ENCODE measurements at regions not wholly inside any gene's neighbourhood (a gene's known extent, or its start where the extent isn't known, plus 50 kb on each side); places are given as distances from the start of the nearest gene placed in this dataset.
"Not testable (repeated sequence)": the region's sequence is repeated elsewhere in the genome, so short reads cannot be mapped to it uniquely, and the experiment has no call there.

- H3K4me1 Mint-ChIP-seq (ENCODE audit: low read depth in 2 of 2): no peaks in the 10 kb centered on the region
- H3K27me3 Mint-ChIP-seq: no peaks in the 10 kb centered on the region
- DNase-seq: no peak
- H3K4me3 Mint-ChIP-seq: no peak overlapping the region
- H3K36me3 Mint-ChIP-seq (ENCODE audit: insufficient read depth): no peaks in the 10 kb centered on the region
- no peak for ATAC-seq (replicated peaks)
- no peak overlapping the region for H3K27ac Mint-ChIP-seq
- H3K9me3 Mint-ChIP-seq: peaks cover 7 to 12% of the 10 kb centered on the region in 2 donors
These were observed 1052.6 kb downstream of the REEP3 start for GRCh38 chr10:64573623-64574325.

GRCh38 chr10:64574371-64574770 lies 1053.2 kb downstream of the REEP3 start:
- DNase-seq: no peak

GRCh38 chr10:64576497-64576896 lies 1055.3 kb downstream of the REEP3 start:
- DNase-seq (no peak), ATAC-seq (replicated peaks) (no peak)
- Mint-ChIP-seq H3K27ac (no peak overlapping the region), H3K4me3 (no peak overlapping the region), H3K27me3 (no peaks in the 10 kb centered on the region), H3K9me3 (peaks cover 8 to 12% of the 10 kb centered on the region in 2 donors), H3K36me3 (ENCODE audit: insufficient read depth) (no peaks in the 10 kb centered on the region), H3K4me1 (ENCODE audit: low read depth in 2 of 2) (no peaks in the 10 kb centered on the region)

More at GRCh38 chr10:64574371-64574770, 1053.2 kb downstream of the REEP3 start:
- Mint-ChIP-seq H3K27me3 (no peaks in the 10 kb centered on the region), H3K27ac (no peak overlapping the region), H3K4me1 (ENCODE audit: low read depth in 2 of 2) (no peaks in the 10 kb centered on the region), H3K36me3 (ENCODE audit: insufficient read depth) (no peaks in the 10 kb centered on the region), H3K9me3 (peaks cover 8 to 12% of the 10 kb centered on the region in 2 donors), H3K4me3 (no peak overlapping the region)
- ATAC-seq (replicated peaks): no peak

GRCh38 chr10:64578757-64579156 lies 1057.6 kb downstream of the REEP3 start:
- not testable (repeated sequence) for ATAC-seq (replicated peaks); H3K4me1 Mint-ChIP-seq (ENCODE audit: low read depth in 2 of 2); H3K36me3 Mint-ChIP-seq (ENCODE audit: insufficient read depth); H3K27ac Mint-ChIP-seq; H3K4me3 Mint-ChIP-seq; H3K27me3 Mint-ChIP-seq; DNase-seq
- H3K9me3 Mint-ChIP-seq: peaks cover 8 to 18% of the 10 kb centered on the region in 2 donors

- H3K36me3 Mint-ChIP-seq (ENCODE audit: insufficient read depth): no peaks in the 10 kb centered on the region
- DNase-seq (no peak), ATAC-seq (replicated peaks) (no peak)
- no peak overlapping the region for H3K4me3 Mint-ChIP-seq
- no peaks in the 10 kb centered on the region for H3K4me1 Mint-ChIP-seq (ENCODE audit: low read depth in 2 of 2)
- peaks cover 13 to 36% of the 10 kb centered on the region in 2 donors for H3K9me3 Mint-ChIP-seq
- H3K27me3 Mint-ChIP-seq: no peaks in the 10 kb centered on the region
- no peak overlapping the region for H3K27ac Mint-ChIP-seq
These were observed 1065.8 kb downstream of the REEP3 start for GRCh38 chr10:64586934-64587503.

GRCh38 chr10:64594072-64594471 lies 1072.9 kb downstream of the REEP3 start:
- Mint-ChIP-seq H3K4me3 (no peak overlapping the region), H3K27ac (no peak overlapping the region), H3K36me3 (ENCODE audit: insufficient read depth) (no peaks in the 10 kb centered on the region), H3K27me3 (no peaks in the 10 kb centered on the region), H3K4me1 (ENCODE audit: low read depth in 2 of 2) (no peaks in the 10 kb centered on the region), H3K9me3 (peaks cover 7 to 12% of the 10 kb centered on the region in 2 donors)
- no peak for DNase-seq
- no peak for ATAC-seq (replicated peaks)

- Mint-ChIP-seq H3K27me3 (no peaks in the 10 kb centered on the region), H3K36me3 (ENCODE audit: insufficient read depth) (no peaks in the 10 kb centered on the region)
- ATAC-seq (replicated peaks): no peak
These were observed 1077.4 kb downstream of the REEP3 start for GRCh38 chr10:64598600-64598999.

GRCh38 chr10:64601298-64601697 lies 1080.1 kb downstream of the REEP3 start:
- no peak overlapping the region for H3K4me3 Mint-ChIP-seq
- no peaks in the 10 kb centered on the region for H3K27me3 Mint-ChIP-seq
- no peak overlapping the region for H3K27ac Mint-ChIP-seq
- peaks cover 4 to 7% of the 10 kb centered on the region in 2 donors for H3K9me3 Mint-ChIP-seq
- no peaks in the 10 kb centered on the region for H3K36me3 Mint-ChIP-seq (ENCODE audit: insufficient read depth)
- no peaks in the 10 kb centered on the region for H3K4me1 Mint-ChIP-seq (ENCODE audit: low read depth in 2 of 2)
- DNase-seq (no peak), ATAC-seq (replicated peaks) (no peak)

More at GRCh38 chr10:64598600-64598999, 1077.4 kb downstream of the REEP3 start:
- no peak for DNase-seq
- peaks cover 4 to 7% of the 10 kb centered on the region in 2 donors for H3K9me3 Mint-ChIP-seq
- no peak overlapping the region for H3K27ac Mint-ChIP-seq
- H3K4me1 Mint-ChIP-seq (ENCODE audit: low read depth in 2 of 2): no peaks in the 10 kb centered on the region
- H3K4me3 Mint-ChIP-seq: no peak overlapping the region

- Mint-ChIP-seq H3K36me3 (ENCODE audit: insufficient read depth) (peaks cover 3% of the 10 kb centered on the region), H3K27ac (no peak overlapping the region), H3K27me3 (no peaks in the 10 kb centered on the region), H3K4me3 (no peak overlapping the region), H3K9me3 (peaks cover 0 to 3% of the 10 kb centered on the region in 2 donors), H3K4me1 (ENCODE audit: low read depth in 2 of 2) (no peaks in the 10 kb centered on the region)
- no peak for DNase-seq
- ATAC-seq (replicated peaks): no peak
These were observed 1095.9 kb downstream of the REEP3 start for GRCh38 chr10:64617085-64617484.

GRCh38 chr10:64619102-64619501 lies 1097.9 kb downstream of the REEP3 start:
- no peak for ATAC-seq (replicated peaks)
- Mint-ChIP-seq H3K4me3 (no peak overlapping the region), H3K27ac (no peak overlapping the region), H3K4me1 (ENCODE audit: low read depth in 2 of 2) (no peaks in the 10 kb centered on the region), H3K27me3 (no peaks in the 10 kb centered on the region), H3K9me3 (peaks cover 0 to 3% of the 10 kb centered on the region in 2 donors), H3K36me3 (ENCODE audit: insufficient read depth) (peaks cover 3% of the 10 kb centered on the region)
- DNase-seq: no peak

- DNase-seq: no peak
- Mint-ChIP-seq H3K36me3 (ENCODE audit: insufficient read depth) (no peaks in the 10 kb centered on the region), H3K4me1 (ENCODE audit: low read depth in 2 of 2) (no peaks in the 10 kb centered on the region), H3K4me3 (no peak overlapping the region), H3K27ac (no peak overlapping the region), H3K27me3 (no peaks in the 10 kb centered on the region), H3K9me3 (peaks cover 5 to 8% of the 10 kb centered on the region in 2 donors)
- no peak for ATAC-seq (replicated peaks)
These were observed 1105.7 kb downstream of the REEP3 start for GRCh38 chr10:64626924-64627323.

GRCh38 chr10:64630534-64630933 lies 1109.3 kb downstream of the REEP3 start:
- no peak for DNase-seq
- H3K4me1 Mint-ChIP-seq (ENCODE audit: low read depth in 2 of 2): no peaks in the 10 kb centered on the region
- no peak overlapping the region for H3K4me3 Mint-ChIP-seq

GRCh38 chr10:64635906-64636305 lies 1114.7 kb downstream of the REEP3 start:
- no peak overlapping the region for H3K27ac Mint-ChIP-seq
- H3K4me1 Mint-ChIP-seq (ENCODE audit: low read depth in 2 of 2): no peaks in the 10 kb centered on the region
- no peak for ATAC-seq (replicated peaks)
- DNase-seq: no peak
- H3K27me3 Mint-ChIP-seq: no peaks in the 10 kb centered on the region
- H3K36me3 Mint-ChIP-seq (ENCODE audit: insufficient read depth): no peaks in the 10 kb centered on the region
- H3K9me3 Mint-ChIP-seq: no peaks in the 10 kb centered on the region
- H3K4me3 Mint-ChIP-seq: no peak overlapping the region

More at GRCh38 chr10:64630534-64630933, 1109.3 kb downstream of the REEP3 start:
- Mint-ChIP-seq H3K27ac (no peak overlapping the region), H3K27me3 (no peaks in the 10 kb centered on the region), H3K36me3 (ENCODE audit: insufficient read depth) (no peaks in the 10 kb centered on the region), H3K9me3 (peaks cover 5 to 8% of the 10 kb centered on the region in 2 donors)
- no peak for ATAC-seq (replicated peaks)

- no peaks in the 10 kb centered on the region for H3K27me3 Mint-ChIP-seq
These were observed 1115.3 kb downstream of the REEP3 start for GRCh38 chr10:64636461-64636860.

More at GRCh38 chr10:64636461-64636860, 1115.3 kb downstream of the REEP3 start:
- DNase-seq: no peak
- no peak overlapping the region for H3K27ac Mint-ChIP-seq
- H3K36me3 Mint-ChIP-seq (ENCODE audit: insufficient read depth): no peaks in the 10 kb centered on the region
- no peaks in the 10 kb centered on the region for H3K4me1 Mint-ChIP-seq (ENCODE audit: low read depth in 2 of 2)
- ATAC-seq (replicated peaks): no peak
- no peaks in the 10 kb centered on the region for H3K9me3 Mint-ChIP-seq
- H3K4me3 Mint-ChIP-seq: no peak overlapping the region

Data from effector memory CD8-positive, alpha-beta T cell (primary cell).